Endometrial microvascular endothelial cells (primary cell): ENCODE measurements at regions not wholly inside any gene's neighbourhood (a gene's known extent, or its start where the extent isn't known, plus 50 kb on each side); places are given as distances from the start of the nearest gene placed in this dataset.

Source experiments
- in situ Hi-C: cut with HindIII; loops from 2 replicates; pipeline ENCODE4 v1.10.0; 2017; ENCODE audit warnings: low sequenced_read_pairs, low pct_unique_long_range_greater_than_20kb; ENCODE audit errors: inconsistent ontology term

- in situ Hi-C loops = no loop called here
Measured at GRCh38 chr5:68540798-68541590, 325.4 kb downstream of the PIK3R1 start.

GRCh38 chr5:68542207-68542606, 326.7 kb downstream of the PIK3R1 start:
- in situ Hi-C loops = no loop called here

GRCh38 chr5:68543212-68543611, 327.7 kb downstream of the PIK3R1 start:
- in situ Hi-C loops = no loop called here

GRCh38 chr5:68544091-68544647, 328.6 kb downstream of the PIK3R1 start:
- in situ Hi-C loops = no loop called here

- in situ Hi-C loops = no loop called here
Measured at GRCh38 chr5:68544648-68545552, 329.3 kb downstream of the PIK3R1 start.

GRCh38 chr5:68545636-68546295, 330.2 kb downstream of the PIK3R1 start:
- in situ Hi-C loops = no loop called here

GRCh38 chr5:68547056-68547455, 331.5 kb downstream of the PIK3R1 start:
- in situ Hi-C loops = no loop called here

- in situ Hi-C loops = no loop called here
Measured at GRCh38 chr5:68547622-68548021, 332.1 kb downstream of the PIK3R1 start.

GRCh38 chr5:68548959-68549676, 333.6 kb downstream of the PIK3R1 start:
- in situ Hi-C loops = no loop called here

- in situ Hi-C loops = no loop called here
Measured at GRCh38 chr5:68550015-68550414, 334.5 kb downstream of the PIK3R1 start.

GRCh38 chr5:68551436-68551835, 335.9 kb downstream of the PIK3R1 start:
- in situ Hi-C loops = no loop called here

GRCh38 chr5:68554571-68555279, 339.2 kb downstream of the PIK3R1 start:
- in situ Hi-C loops = no loop called here

- in situ Hi-C loops = no loop called here
Measured at GRCh38 chr5:68555907-68556681, 340.5 kb downstream of the PIK3R1 start.

- in situ Hi-C loops = no loop called here
Measured at GRCh38 chr5:68557162-68557936, 341.8 kb downstream of the PIK3R1 start.

- in situ Hi-C loops = no loop called here
Measured at GRCh38 chr5:68562308-68562707, 346.8 kb downstream of the PIK3R1 start.

GRCh38 chr5:68565427-68565826, 349.9 kb downstream of the PIK3R1 start:
- in situ Hi-C loops = no loop called here

GRCh38 chr5:68576805-68577204, 361.2 kb downstream of the PIK3R1 start:
- in situ Hi-C loops = no loop called here
